ENCODE measurements at regions not wholly inside any gene's neighbourhood (a gene's known extent, or its start where the extent isn't known, plus 50 kb on each side); places are given as distances from the start of the nearest gene placed in this dataset.

- intact Hi-C loops (cut with micrococcal nuclease; ENCODE audit: unreplicated experiment) (no loop called here), in situ Hi-C loops (cut with HindIII; ENCODE audit: low pct_unique_long_range_greater_than_20kb, low sequenced_read_pairs) (no loop called here)
- CTCF ChIA-PET: no interaction called here
- Histone ChIP-seq H3K4me1 (ENCODE audit: control insufficient read depth, insufficient read depth, low read length) (no peaks in the 10 kb centered on the region), H3K4me3 (ENCODE audit: low read depth in 2 of 2, low read length in 2 of 2) (no peak overlapping the region), H3K9me3 (ENCODE audit: control insufficient read depth, insufficient read depth, low read depth, low read length) (no peaks in the 10 kb centered on the region), H3K36me3 (ENCODE audit: control insufficient read depth, insufficient read depth, low read length) (no peaks in the 10 kb centered on the region), H3K27me3 (ENCODE audit: control insufficient read depth, insufficient read depth, low read length) (no peaks in the 10 kb centered on the region), H3K27ac (ENCODE audit: low read length) (no peak overlapping the region)
- BruUV-seq (replicated peaks): no TSS peak
- ATAC-seq (no peak), DNase-seq (ENCODE audit: low read depth, low spot score) (no peak)
- TF ChIP-seq POLR2AphosphoS5 (IDR thresholded peaks at IDR 0.05; ENCODE audit: low read depth, low read length) (no peak), CTCF (IDR thresholded peaks at IDR 0.05) (no peak), TCF7L2 (IDR thresholded peaks at IDR 0.05; ENCODE audit: low read depth, low read length) (no peak), REST (IDR thresholded peaks at IDR 0.05; ENCODE audit: insufficient read depth in 1 of 2, low read depth in 2 of 2, low read length in 1 of 2) (no peak), SIN3A (IDR thresholded peaks at IDR 0.05; ENCODE audit: borderline replicate concordance, insufficient read depth, low read depth, low read length) (no peak)
- POLR2A ChIA-PET: no interaction called here
Measured at GRCh38 chr3:88610820-88611219, 461.1 kb downstream of the C3orf38 start.

GRCh38 chr3:88611826-88612326 is 462.1 kb downstream of the C3orf38 start:
- DNase-seq (ENCODE audit: low read depth, low spot score) (no peak), ATAC-seq (no peak)
- CTCF ChIA-PET: no interaction called here
- Histone ChIP-seq H3K4me3 (ENCODE audit: low read depth in 2 of 2, low read length in 2 of 2) (no peak overlapping the region), H3K27ac (ENCODE audit: low read length) (no peak overlapping the region), H3K36me3 (ENCODE audit: control insufficient read depth, insufficient read depth, low read length) (no peaks in the 10 kb centered on the region), H3K4me1 (ENCODE audit: control insufficient read depth, insufficient read depth, low read length) (no peaks in the 10 kb centered on the region), H3K27me3 (ENCODE audit: control insufficient read depth, insufficient read depth, low read length) (no peaks in the 10 kb centered on the region), H3K9me3 (ENCODE audit: control insufficient read depth, insufficient read depth, low read depth, low read length) (no peaks in the 10 kb centered on the region)
- POLR2A ChIA-PET: no interaction called here
- BruUV-seq (replicated peaks): no TSS peak
- no peak for TF ChIP-seq CTCF (IDR thresholded peaks at IDR 0.05)
- TF ChIP-seq POLR2AphosphoS5 (IDR thresholded peaks at IDR 0.05; ENCODE audit: low read depth, low read length): no peak
- no peak for TF ChIP-seq TCF7L2 (IDR thresholded peaks at IDR 0.05; ENCODE audit: low read depth, low read length)
- TF ChIP-seq SIN3A (IDR thresholded peaks at IDR 0.05; ENCODE audit: borderline replicate concordance, insufficient read depth, low read depth, low read length): no peak
- TF ChIP-seq REST (IDR thresholded peaks at IDR 0.05; ENCODE audit: insufficient read depth in 1 of 2, low read depth in 2 of 2, low read length in 1 of 2): no peak
- in situ Hi-C loops (cut with HindIII; ENCODE audit: low pct_unique_long_range_greater_than_20kb, low sequenced_read_pairs): no loop called here
- intact Hi-C loops (cut with micrococcal nuclease; ENCODE audit: unreplicated experiment): no loop called here

Measured in Panc1 (cell line).